ENCODE measurements at regions not wholly inside any gene's neighbourhood (a gene's known extent, or its start where the extent isn't known, plus 50 kb on each side); places are given as distances from the start of the nearest gene placed in this dataset.

- Mint-ChIP-seq H3K36me3 (peaks cover 26% of the 10 kb centered on the region), H3K9me3 (peaks cover 46% of the 10 kb centered on the region), H3K27ac (no peak overlapping the region), H3K4me3 (no peak overlapping the region), H3K4me1 (no peaks in the 10 kb centered on the region), H3K27me3 (ENCODE audit: low read depth) (no peaks in the 10 kb centered on the region)
- DNase-seq (ENCODE audit: low spot score in 2 of 2, unreplicated experiment in 2 of 2): no peak
- TF ChIP-seq CTCF (IDR thresholded peaks at IDR 0.05; ENCODE audit: unreplicated experiment): no peak
Measured at GRCh38 chr7:84631913-84632312, 437.3 kb upstream of the SEMA3A start.

GRCh38 chr7:84629640-84630318 is 435.2 kb upstream of the SEMA3A start:
- Mint-ChIP-seq H3K4me3 (no peak overlapping the region), H3K27me3 (ENCODE audit: low read depth) (no peaks in the 10 kb centered on the region), H3K9me3 (peaks cover 32% of the 10 kb centered on the region), H3K27ac (no peak overlapping the region), H3K4me1 (no peaks in the 10 kb centered on the region), H3K36me3 (peaks cover 15% of the 10 kb centered on the region)
- DNase-seq (ENCODE audit: low spot score in 2 of 2, unreplicated experiment in 2 of 2): no peak
- no peak for TF ChIP-seq CTCF (IDR thresholded peaks at IDR 0.05; ENCODE audit: unreplicated experiment)

GRCh38 chr7:84629216-84629615 is 434.6 kb upstream of the SEMA3A start:
- no peak for DNase-seq (ENCODE audit: low spot score in 2 of 2, unreplicated experiment in 2 of 2)
- Mint-ChIP-seq H3K4me3 (no peak overlapping the region), H3K27ac (no peak overlapping the region), H3K27me3 (ENCODE audit: low read depth) (no peaks in the 10 kb centered on the region), H3K4me1 (peaks cover 2% of the 10 kb centered on the region), H3K36me3 (peaks cover 15% of the 10 kb centered on the region), H3K9me3 (peaks cover 32% of the 10 kb centered on the region)
- no peak for TF ChIP-seq CTCF (IDR thresholded peaks at IDR 0.05; ENCODE audit: unreplicated experiment)

DNA sequence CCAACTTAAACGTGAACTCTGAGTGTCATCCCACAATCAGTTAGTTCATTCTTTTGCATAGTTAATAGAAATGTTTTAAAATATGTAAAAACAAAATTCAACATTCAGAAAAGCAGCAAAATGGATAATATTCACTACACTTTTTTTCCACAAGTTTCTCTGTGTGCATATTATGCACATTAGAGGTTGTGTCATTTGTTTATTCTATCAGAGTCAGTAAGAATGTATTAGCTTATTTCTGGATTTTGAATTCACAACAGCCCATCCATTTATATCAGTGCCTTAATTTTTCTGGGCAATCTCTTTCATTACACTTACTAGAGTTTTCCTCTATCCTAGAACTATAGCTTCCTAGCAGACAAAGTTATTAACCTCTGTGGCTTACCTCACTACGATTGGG is 432.7 kb upstream of the SEMA3A start:
- Mint-ChIP-seq H3K9me3 (peaks cover 16% of the 10 kb centered on the region), H3K4me3 (no peak overlapping the region), H3K27me3 (ENCODE audit: low read depth) (no peaks in the 10 kb centered on the region), H3K27ac (no peak overlapping the region), H3K4me1 (peaks cover 2% of the 10 kb centered on the region), H3K36me3 (peaks cover 5% of the 10 kb centered on the region)
- TF ChIP-seq CTCF (IDR thresholded peaks at IDR 0.05; ENCODE audit: unreplicated experiment): no peak
- DNase-seq (ENCODE audit: low spot score in 2 of 2, unreplicated experiment in 2 of 2): no peak

DNA sequence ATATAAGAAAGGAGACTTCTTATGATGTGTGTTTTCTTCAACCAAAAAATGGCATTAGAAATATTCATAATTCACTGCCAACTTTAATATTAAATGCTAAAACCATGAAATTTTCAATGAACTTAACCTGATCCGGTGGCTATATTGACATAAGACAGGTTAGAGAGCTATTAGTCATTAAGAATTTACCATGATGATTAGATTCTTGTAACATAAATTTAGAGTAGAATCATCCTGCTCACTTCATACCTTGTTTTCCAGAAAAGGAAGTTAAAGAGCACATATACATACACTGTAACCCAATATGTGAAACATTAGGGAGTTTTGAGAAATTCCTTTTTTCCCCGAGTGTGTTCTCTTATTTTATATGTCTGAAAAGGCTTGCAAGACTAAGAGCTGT is 430.3 kb upstream of the SEMA3A start:
- Mint-ChIP-seq H3K4me1 (peaks cover 2% of the 10 kb centered on the region), H3K36me3 (no peaks in the 10 kb centered on the region), H3K9me3 (peaks cover 4% of the 10 kb centered on the region), H3K4me3 (no peak overlapping the region), H3K27me3 (ENCODE audit: low read depth) (no peaks in the 10 kb centered on the region), H3K27ac (no peak overlapping the region)
- no peak for TF ChIP-seq CTCF (IDR thresholded peaks at IDR 0.05; ENCODE audit: unreplicated experiment)
- no peak for DNase-seq (ENCODE audit: low spot score in 2 of 2, unreplicated experiment in 2 of 2)

DNA sequence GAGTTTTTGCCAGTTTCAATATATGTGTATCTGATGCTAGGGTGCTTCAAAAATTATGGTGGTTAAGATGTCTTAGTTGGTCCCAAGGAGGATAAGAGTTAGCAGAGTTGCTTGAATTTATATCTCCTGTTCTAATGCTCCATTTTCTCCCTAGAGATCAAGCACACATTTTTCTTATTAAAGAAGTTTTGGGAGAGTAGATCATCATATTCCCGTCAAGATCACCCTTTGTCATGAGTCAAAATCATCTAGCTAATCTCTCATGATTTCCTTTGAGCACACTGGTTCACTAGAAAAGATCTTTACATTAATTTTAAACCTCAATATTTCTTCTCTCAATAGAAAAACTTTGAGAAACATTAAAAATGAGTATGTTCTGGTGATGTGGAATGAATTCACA is 429.9 kb upstream of the SEMA3A start:
- Mint-ChIP-seq H3K4me3 (no peak overlapping the region), H3K4me1 (peaks cover 2% of the 10 kb centered on the region), H3K36me3 (no peaks in the 10 kb centered on the region), H3K27ac (no peak overlapping the region), H3K9me3 (peaks cover 4% of the 10 kb centered on the region), H3K27me3 (ENCODE audit: low read depth) (no peaks in the 10 kb centered on the region)
- no peak for TF ChIP-seq CTCF (IDR thresholded peaks at IDR 0.05; ENCODE audit: unreplicated experiment)
- DNase-seq (ENCODE audit: low spot score in 2 of 2, unreplicated experiment in 2 of 2): no peak

Measured in mesothelial cell of epicardium (in vitro differentiated cells).